Mesothelial cell of epicardium (in vitro differentiated cells): ENCODE measurements at regions not wholly inside any gene's neighbourhood (a gene's known extent, or its start where the extent isn't known, plus 50 kb on each side); places are given as distances from the start of the nearest gene placed in this dataset.

Experiments
- DNase-seq, 2 experiments: peaks; one replicate each; pipeline ENCODE4 v3.0.0; 2021; ENCODE audit warnings: low spot score in 2 of 2; ENCODE audit not compliant: unreplicated experiment in 2 of 2
- H3K27ac Mint-ChIP-seq: 2 replicates; pipeline ENCODE4 v1.8.0; 2021; ENCODE audit warnings: mixed read lengths
- H3K27me3 Mint-ChIP-seq: 2 replicates; pipeline ENCODE4 v1.8.0; 2021; ENCODE audit warnings: low read depth, mixed read lengths
- H3K36me3 Mint-ChIP-seq: 2 replicates; pipeline ENCODE4 v1.8.0; 2021; ENCODE audit warnings: mixed read lengths
- H3K4me1 Mint-ChIP-seq: 2 replicates; pipeline ENCODE4 v1.8.0; 2021; ENCODE audit warnings: mixed read lengths
- H3K4me3 Mint-ChIP-seq: 2 replicates; pipeline ENCODE4 v1.8.0; 2021; ENCODE audit warnings: mild to moderate bottlenecking, moderate library complexity, mixed read lengths
- H3K9me3 Mint-ChIP-seq: 2 replicates; pipeline ENCODE4 v1.8.0; 2021; ENCODE audit warnings: mixed read lengths
- CTCF ChIP-seq: fragments of 200-600 bp; sonication (generic); IDR thresholded peaks from one replicate; pipeline ENCODE4 v1.5.0; 2021; ENCODE audit warnings: antibody characterized with exemption; ENCODE audit not compliant: unreplicated experiment

DNA sequence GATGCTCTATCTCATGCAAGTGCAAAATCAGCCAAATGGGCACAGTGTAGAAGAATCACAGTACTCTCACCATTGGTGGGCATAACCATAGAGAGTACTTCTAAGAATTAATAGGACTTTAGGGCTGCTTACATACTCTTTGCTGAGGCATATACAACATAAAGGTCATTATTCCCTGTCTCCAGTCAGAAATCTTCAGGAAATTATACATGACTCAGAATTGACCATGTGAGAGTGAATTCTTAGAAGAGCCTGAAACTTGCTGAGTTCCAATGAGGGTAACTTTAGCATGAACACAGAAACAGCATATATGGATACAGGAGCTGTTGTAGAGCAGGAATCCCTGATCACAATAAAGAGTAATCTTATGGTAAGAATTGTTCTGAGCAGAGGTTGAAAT is 498.7 kb downstream of the TENT5A start:
- DNase-seq = no peak
- no peak for TF ChIP-seq CTCF
- Mint-ChIP-seq H3K36me3 (no peaks in the 10 kb centered on the region), H3K4me3 (no peak overlapping the region), H3K4me1 (no peaks in the 10 kb centered on the region), H3K9me3 (peaks cover 43% of the 10 kb centered on the region), H3K27me3 (no peaks in the 10 kb centered on the region), H3K27ac (no peak overlapping the region)

DNA sequence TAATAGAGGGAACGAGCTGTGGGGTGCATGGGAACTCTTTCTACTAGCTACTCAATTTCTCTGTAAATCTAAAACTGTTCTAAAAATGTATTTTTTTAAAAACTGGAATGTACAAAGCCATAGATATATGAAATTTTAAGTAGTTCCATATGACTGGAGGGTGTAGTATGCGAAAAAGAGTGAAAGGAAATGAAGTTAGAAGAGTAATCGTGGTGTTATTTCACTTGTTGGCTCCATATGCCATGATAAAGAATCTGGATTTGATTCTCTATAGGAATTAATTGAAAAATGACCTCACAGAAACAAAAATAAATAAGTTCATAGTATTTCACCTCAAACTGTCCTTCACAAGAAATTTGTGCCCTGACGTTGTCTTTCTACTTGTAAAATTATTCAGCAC is 500.2 kb downstream of the TENT5A start:
- Mint-ChIP-seq H3K4me1 (no peaks in the 10 kb centered on the region), H3K4me3 (no peak overlapping the region), H3K9me3 (peaks cover 29% of the 10 kb centered on the region), H3K36me3 (no peaks in the 10 kb centered on the region), H3K27me3 (no peaks in the 10 kb centered on the region), H3K27ac (no peak overlapping the region)
- no peak for DNase-seq
- no peak for TF ChIP-seq CTCF

GRCh38 chr6:81246200-81246599 is 506.3 kb downstream of the TENT5A start:
- Mint-ChIP-seq H3K4me3 (no peak overlapping the region), H3K4me1 (peaks cover 7% of the 10 kb centered on the region), H3K27ac (no peak overlapping the region), H3K9me3 (peaks cover 9% of the 10 kb centered on the region), H3K36me3 (peaks cover 1% of the 10 kb centered on the region), H3K27me3 (no peaks in the 10 kb centered on the region)
- DNase-seq = no peak
- TF ChIP-seq CTCF = no peak

DNA sequence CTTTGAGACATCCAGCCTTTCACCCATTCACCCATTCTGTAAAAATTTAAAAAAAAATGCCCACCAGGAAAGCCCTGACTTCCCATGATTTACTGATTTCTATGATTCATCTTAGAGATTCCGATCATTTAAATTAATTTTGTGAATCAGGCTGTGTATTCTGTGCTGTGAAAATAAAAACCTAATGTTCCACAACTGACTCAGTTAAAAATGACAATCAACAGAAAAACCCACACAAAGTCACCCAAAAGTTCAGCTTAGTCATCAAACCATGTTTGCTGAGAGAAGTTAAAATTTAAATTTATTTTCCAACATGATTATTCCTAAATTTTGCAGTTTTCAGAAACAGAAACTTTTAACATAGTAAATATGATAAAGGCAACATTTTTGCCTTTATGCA is 509.9 kb downstream of the TENT5A start:
- Mint-ChIP-seq H3K36me3 (peaks cover 1% of the 10 kb centered on the region), H3K27ac (no peak overlapping the region), H3K4me1 (peaks cover 14% of the 10 kb centered on the region), H3K27me3 (no peaks in the 10 kb centered on the region), H3K9me3 (peaks cover 9% of the 10 kb centered on the region), H3K4me3 (no peak overlapping the region)
- DNase-seq = no peak
- no peak for TF ChIP-seq CTCF

DNA sequence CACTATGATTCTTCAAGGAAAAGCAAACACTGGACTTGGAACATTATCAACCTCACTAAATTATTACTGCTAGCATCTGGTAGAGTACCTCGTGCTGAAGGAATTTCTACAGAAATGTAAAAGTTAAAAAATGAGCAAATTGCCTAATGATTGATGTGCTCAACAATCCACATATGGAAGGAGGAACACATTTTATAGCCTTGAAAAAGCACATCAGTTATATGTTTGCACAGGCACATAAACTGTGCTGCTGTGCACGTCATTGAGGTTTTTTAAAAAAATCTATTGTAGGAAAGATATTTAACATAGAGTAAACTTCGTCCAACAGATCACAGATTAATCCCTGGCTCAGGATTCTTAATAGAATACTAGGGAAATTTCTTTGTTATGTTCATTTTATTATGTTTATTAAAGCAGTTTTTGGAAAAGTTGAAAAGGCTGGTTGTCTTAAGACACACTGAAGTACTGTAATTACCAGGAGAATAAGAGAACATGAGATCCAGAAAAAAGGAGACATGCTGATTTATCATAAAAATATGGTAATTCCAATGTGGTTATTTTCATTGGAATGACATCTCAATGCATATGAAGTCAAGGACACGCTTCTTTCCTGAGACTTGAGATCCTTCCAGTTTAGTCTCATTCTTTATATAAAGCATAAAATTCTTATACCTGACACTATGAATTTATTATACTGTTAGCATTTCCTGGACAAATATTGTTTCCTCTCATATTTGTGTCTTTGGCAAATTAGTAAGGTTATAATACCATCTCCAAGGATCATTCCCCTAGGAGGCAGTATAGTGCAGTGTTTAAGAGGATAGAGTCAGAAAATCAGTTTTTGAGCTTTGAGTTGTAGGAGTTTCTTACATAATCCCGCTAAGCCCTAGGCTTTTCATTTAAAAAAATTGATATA is 511.1 kb downstream of the TENT5A start:
- Mint-ChIP-seq H3K9me3 (peaks cover 6% of the 10 kb centered on the region), H3K36me3 (peaks cover 1% of the 10 kb centered on the region), H3K27me3 (no peaks in the 10 kb centered on the region), H3K4me1 (peaks cover 14% of the 10 kb centered on the region), H3K4me3 (no peak overlapping the region), H3K27ac (peak overlapping the region; percentile 30)
- no peak for TF ChIP-seq CTCF
- no peak for DNase-seq
